Erythroblast (primary cell): ENCODE measurements at regions not wholly inside any gene's neighbourhood (a gene's known extent, or its start where the extent isn't known, plus 50 kb on each side); places are given as distances from the start of the nearest gene placed in this dataset.

Source experiments
- GATA1 ChIP-seq: IDR thresholded peaks from 2 replicates; pipeline ENCODE4 v1.6.1; 2011; ENCODE audit warnings: low read depth, mild to moderate bottlenecking, control low read depth, low read length, moderate library complexity
- POLR2A ChIP-seq: IDR thresholded peaks from 2 replicates; pipeline ENCODE4 v1.6.1; 2011; ENCODE audit warnings: mild to moderate bottlenecking, low read length

GRCh38 chr2:16526193-16526592, 139.4 kb downstream of the CYRIA start:
- TF ChIP-seq POLR2A (no peak), GATA1 (no peak)
